Sigmoid colon (tissue), 4 donors: ENCODE measurements at regions not wholly inside any gene's neighbourhood (a gene's known extent, or its start where the extent isn't known, plus 50 kb on each side); places are given as distances from the start of the nearest gene placed in this dataset.

Source experiments
- EP300 ChIP-seq, 4 donors: sonication (generic); formaldehyde crosslinking; IDR thresholded peaks; one replicate each; pipeline ENCODE4 v1.6.1; 2017; ENCODE audit warnings: antibody characterized with exemption in 4 of 4
- POLR2AphosphoS5 ChIP-seq, 4 donors: sonication (generic); formaldehyde crosslinking; IDR thresholded peaks; one replicate each; pipeline ENCODE4 v1.6.1; 2017; ENCODE audit warnings: antibody characterized with exemption in 4 of 4
- TF ChIP-seq, protein P1 (sequence below), 4 experiments: fragments of 450-650 bp in 3 of 4; fragments of 200-600 bp in 1 of 4; IDR thresholded peaks; one replicate each; pipeline ENCODE4 v1.5.1; 2016 to 2019; ENCODE audit warnings: antibody characterized with exemption in 4 of 4, mild to moderate bottlenecking in 3 of 4, moderate library complexity in 2 of 4

DNA sequence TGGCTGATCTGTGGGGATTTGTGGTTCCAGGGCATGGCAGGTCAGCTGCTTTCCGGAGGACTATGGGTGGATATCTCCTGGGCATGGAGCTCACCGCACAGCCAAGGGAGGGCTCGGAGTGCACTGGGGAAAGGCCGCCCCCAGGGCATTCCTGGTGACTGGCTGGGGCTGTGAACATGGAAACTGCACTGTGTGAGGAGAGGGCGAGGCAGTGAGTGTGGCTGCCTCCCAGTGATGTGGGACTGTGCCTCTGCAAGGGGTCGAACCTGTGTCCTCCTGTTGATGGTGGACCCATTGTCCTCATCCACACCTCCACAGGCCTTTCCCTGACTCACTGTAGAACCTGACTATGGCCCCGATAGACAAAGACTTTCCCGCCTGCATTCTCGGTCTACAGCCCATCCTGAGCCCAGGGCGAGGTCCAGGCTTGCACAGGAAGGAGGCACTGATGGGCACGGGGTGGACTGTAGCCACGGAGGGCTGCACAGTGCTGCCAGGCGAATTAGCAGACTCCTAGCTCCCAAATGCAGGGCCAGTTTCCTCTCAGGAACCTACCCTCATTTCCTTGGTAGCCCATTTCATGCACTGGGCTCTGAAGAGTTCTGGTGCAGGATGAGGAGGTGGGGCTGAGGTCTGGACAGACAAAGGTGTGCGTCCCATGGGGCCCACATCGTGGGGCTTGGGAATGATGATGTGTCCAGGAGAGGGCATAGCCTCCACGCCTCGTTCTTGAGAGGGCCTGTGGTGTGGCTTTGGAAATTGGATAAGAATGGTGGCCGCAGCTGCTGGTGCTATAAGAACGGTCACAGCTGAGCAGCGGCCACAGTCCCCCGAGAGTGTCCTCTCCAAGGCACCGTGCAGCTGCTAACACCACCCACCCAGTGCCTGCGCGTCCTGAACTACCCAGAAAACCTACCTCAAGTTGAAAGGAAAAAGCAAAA is 415.1 kb downstream of the TMEM121 start:
- TF ChIP-seq POLR2AphosphoS5 (IDR thresholded peaks at IDR 0.05), result no peak
- TF ChIP-seq, protein P1, sequence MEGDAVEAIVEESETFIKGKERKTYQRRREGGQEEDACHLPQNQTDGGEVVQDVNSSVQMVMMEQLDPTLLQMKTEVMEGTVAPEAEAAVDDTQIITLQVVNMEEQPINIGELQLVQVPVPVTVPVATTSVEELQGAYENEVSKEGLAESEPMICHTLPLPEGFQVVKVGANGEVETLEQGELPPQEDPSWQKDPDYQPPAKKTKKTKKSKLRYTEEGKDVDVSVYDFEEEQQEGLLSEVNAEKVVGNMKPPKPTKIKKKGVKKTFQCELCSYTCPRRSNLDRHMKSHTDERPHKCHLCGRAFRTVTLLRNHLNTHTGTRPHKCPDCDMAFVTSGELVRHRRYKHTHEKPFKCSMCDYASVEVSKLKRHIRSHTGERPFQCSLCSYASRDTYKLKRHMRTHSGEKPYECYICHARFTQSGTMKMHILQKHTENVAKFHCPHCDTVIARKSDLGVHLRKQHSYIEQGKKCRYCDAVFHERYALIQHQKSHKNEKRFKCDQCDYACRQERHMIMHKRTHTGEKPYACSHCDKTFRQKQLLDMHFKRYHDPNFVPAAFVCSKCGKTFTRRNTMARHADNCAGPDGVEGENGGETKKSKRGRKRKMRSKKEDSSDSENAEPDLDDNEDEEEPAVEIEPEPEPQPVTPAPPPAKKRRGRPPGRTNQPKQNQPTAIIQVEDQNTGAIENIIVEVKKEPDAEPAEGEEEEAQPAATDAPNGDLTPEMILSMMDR (IDR thresholded peaks at IDR 0.05), result no peak
- no peak for TF ChIP-seq EP300 (IDR thresholded peaks at IDR 0.05)
